WERI-Rb-1 (cell line): ENCODE measurements at regions not wholly inside any gene's neighbourhood (a gene's known extent, or its start where the extent isn't known, plus 50 kb on each side); places are given as distances from the start of the nearest gene placed in this dataset.

Source experiments
- DNase-seq: peaks from one replicate; pipeline ENCODE4 v3.0.0-alpha.2; 2020
- H3K27ac ChIP-seq: fragments of 250-450 bp; sonication (Bioruptor Pico); 2 replicates; pipeline ENCODE4 v1.5.1; 2020; ENCODE audit warnings: mild to moderate bottlenecking, moderate library complexity
- H3K27me3 ChIP-seq: fragments of 250-450 bp; sonication (Bioruptor Pico); 2 replicates; pipeline ENCODE4 v1.5.1; 2021; ENCODE audit warnings: mild to moderate bottlenecking, low read depth, moderate library complexity; ENCODE audit not compliant: insufficient read depth, severe bottlenecking
- H3K36me3 ChIP-seq: fragments of 250-450 bp; sonication (Bioruptor Pico); 2 replicates; pipeline ENCODE4 v1.5.1; 2020; ENCODE audit warnings: mild to moderate bottlenecking, moderate library complexity
- H3K4me3 ChIP-seq: 2 replicates; pipeline ENCODE4 v1.5.1; 2011; ENCODE audit warnings: low read depth, mild to moderate bottlenecking, control low read depth, low read length
- H3K9me3 ChIP-seq: fragments of 250-450 bp; sonication (Bioruptor Pico); 2 replicates; pipeline ENCODE4 v1.5.1; 2021; ENCODE audit warnings: mild to moderate bottlenecking, moderate library complexity; ENCODE audit not compliant: severe bottlenecking
- CTCF ChIP-seq: IDR thresholded peaks from 2 replicates; pipeline ENCODE4 v1.5.1; 2011; ENCODE audit warnings: low read depth, mild to moderate bottlenecking, control low read depth, inconsistent platforms, low read length

DNA sequence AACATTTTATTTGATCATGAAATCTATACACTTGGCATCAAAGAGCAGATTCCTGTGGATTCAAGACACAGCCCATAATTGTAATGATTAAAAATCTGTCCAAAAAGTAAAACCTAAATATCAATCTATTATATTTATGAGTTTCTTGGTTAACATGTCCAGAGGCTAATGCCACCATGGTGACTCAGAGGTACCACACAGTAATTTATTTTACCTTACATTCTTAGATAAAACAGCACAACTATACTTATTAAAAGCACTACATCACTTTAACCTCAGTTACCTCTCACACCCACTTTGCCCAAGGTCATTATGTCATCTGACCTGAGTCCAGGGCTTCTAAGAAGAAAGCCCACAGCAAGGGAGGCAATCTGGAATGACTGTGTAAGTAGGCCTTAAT is 519.2 kb downstream of the RASEF start:
- Histone ChIP-seq H3K27me3 (no peaks in the 10 kb centered on the region), H3K36me3 (no peaks in the 10 kb centered on the region), H3K9me3 (no peaks in the 10 kb centered on the region), H3K4me3 (no peak overlapping the region), H3K27ac (no peak overlapping the region)
- DNase-seq = no peak
- no peak for TF ChIP-seq CTCF

DNA sequence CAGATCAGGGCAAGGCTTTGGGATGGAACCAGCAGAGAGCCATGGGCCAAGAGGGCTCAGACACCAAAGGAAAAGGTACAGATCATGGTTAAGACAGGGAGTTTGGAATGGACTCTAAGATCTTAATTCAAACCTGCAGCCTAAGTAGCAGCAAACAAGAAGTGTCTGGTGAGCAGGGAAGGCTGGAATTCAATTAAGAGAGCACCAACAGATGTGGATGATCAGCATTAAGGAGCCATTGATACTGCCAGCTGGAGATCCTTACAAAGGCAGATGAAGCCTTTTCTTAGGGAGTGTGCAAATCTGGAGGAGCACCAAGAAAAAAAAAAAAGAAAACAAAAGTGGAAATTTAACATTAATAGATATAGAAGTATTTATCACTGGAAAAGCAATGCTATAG is 516.8 kb downstream of the RASEF start:
- Histone ChIP-seq H3K9me3 (no peaks in the 10 kb centered on the region), H3K27me3 (no peaks in the 10 kb centered on the region), H3K4me3 (no peak overlapping the region), H3K36me3 (no peaks in the 10 kb centered on the region), H3K27ac (no peak overlapping the region)
- DNase-seq = no peak
- no peak for TF ChIP-seq CTCF

GRCh38 chr9:82547995-82548394 is 514.9 kb downstream of the RASEF start:
- TF ChIP-seq CTCF = no peak
- Histone ChIP-seq H3K4me3 (no peak overlapping the region), H3K36me3 (no peaks in the 10 kb centered on the region), H3K9me3 (no peaks in the 10 kb centered on the region), H3K27ac (no peak overlapping the region), H3K27me3 (no peaks in the 10 kb centered on the region)
- no peak for DNase-seq

GRCh38 chr9:82549174-82549821 is 513.6 kb downstream of the RASEF start:
- H3K27ac ChIP-seq = no peak overlapping the region

DNA sequence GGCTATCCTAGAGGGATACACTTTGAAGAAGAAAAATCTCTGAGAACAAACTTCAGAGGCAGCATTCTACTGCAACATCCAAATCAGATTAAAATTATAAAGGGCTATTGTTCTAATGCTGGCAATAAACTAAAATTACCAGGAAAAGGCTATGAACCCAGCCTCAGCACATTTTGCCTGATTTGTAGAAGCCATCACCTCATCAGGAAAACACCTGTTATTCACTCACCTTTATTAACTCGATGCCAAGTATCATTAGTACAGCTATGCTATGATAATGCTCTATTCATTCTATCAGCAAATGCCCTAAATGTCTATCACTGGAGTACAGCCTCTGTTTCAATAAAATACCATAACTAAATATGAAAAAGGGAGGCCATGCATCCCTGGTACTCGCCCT is 510.2 kb downstream of the RASEF start:
- Histone ChIP-seq H3K27me3 (no peaks in the 10 kb centered on the region), H3K36me3 (no peaks in the 10 kb centered on the region), H3K27ac (no peak overlapping the region), H3K4me3 (no peak overlapping the region), H3K9me3 (no peaks in the 10 kb centered on the region)
- TF ChIP-seq CTCF = no peak
- DNase-seq = no peak

More at GRCh38 chr9:82549174-82549821, 513.6 kb downstream of the RASEF start:
- no peaks in the 10 kb centered on the region for H3K9me3 ChIP-seq
- no peaks in the 10 kb centered on the region for H3K36me3 ChIP-seq
- peak; percentile 10 for DNase-seq
- TF ChIP-seq CTCF = peak; percentile 32; the same call in 1 of the 2 replicates
- no peak overlapping the region for H3K4me3 ChIP-seq
- no peaks in the 10 kb centered on the region for H3K27me3 ChIP-seq
